NCI-H524 treated with DMSO at 0.1 percent for 48 hours (cell line): ENCODE measurements at regions not wholly inside any gene's neighbourhood (a gene's known extent, or its start where the extent isn't known, plus 50 kb on each side); places are given as distances from the start of the nearest gene placed in this dataset.
"Not testable (repeated sequence)": the region's sequence is repeated elsewhere in the genome, so short reads cannot be mapped to it uniquely, and the experiment has no call there.

Experiments used
- DNase-seq: peaks from one replicate; lab custom pipeline; 2025; lab: John Stamatoyannopoulos, UW

DNA sequence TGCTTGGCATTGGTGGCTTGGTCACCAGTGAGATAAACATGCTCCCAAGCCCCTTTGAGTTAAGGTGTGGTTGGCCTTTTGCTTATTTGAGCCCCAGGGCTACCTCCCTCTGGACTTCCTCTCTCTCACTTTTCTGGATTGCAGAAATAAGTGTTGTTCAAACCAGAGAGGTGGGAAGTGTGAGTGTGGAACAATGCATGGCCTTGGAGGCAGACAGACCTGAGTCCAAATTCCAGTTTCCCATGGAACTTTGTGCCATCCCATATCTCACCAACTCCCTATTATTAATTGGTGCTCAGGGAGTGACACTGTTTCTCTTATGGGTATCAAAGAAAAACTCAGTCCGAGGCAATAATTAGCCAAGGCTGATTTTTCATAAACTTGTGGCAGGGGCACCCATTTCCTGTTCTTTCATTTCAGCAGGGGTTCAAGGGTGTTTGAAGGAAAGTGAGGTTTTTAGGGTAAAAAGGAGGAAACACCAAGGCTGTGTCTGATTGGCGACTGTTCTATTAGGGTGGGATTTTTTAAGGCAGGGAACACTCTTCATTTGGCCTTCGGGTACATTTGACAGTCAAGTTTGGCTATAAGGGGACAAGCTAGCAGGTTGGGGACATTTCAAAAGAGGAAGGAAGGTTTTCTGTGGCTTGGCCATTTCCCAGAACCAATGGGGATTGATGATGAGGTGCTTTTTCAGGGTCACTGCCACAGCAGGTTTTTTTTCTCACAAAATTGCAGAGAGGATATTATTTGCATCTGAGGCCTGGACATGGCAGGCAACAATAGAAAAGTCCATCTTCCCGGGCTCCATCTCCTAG lies 148.8 kb upstream of the NPY start:
- no peak for DNase-seq

DNA sequence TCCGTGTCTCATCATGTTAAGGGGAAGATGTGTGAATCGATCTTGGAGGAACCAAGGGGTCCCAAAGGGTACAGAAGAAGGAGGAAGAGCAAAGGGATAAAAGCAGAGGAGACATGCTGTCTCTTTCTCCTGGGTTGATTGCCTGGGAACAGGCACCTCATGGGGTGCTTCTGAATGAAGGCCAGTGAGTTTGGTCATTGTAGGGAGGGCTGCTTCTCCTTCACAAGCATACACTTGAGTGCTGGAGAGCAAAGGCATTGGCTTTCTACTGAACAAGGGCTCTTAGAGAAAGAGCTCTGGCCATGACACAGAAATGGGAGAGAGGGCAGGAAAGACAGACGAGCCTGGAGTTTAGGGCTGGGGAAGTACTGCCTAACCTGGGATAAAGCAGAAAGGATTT lies 146.7 kb upstream of the NPY start:
- DNase-seq = no peak

DNA sequence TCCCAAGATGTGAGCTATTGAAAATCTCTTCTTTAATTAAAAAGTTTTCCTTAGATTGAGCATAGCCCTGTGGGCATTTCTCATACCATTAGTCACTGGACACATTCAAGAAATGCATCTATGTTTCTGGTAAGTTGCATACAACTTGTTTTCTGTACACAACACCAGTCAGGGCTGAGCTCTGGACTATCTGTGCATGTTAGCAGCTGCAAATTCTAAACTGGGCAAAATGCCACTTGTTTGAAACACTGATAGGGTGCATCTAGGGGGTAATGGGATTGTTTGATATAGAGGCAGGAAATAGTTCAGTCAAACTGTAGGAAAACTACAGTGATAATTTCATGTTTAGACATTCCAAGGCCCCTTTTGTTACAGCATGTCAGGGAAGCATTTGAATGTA lies 145.6 kb upstream of the NPY start:
- DNase-seq = no peak

- no peak for DNase-seq
Observed at GRCh38 chr7:24140001-24140400, 144.0 kb upstream of the NPY start.

DNA sequence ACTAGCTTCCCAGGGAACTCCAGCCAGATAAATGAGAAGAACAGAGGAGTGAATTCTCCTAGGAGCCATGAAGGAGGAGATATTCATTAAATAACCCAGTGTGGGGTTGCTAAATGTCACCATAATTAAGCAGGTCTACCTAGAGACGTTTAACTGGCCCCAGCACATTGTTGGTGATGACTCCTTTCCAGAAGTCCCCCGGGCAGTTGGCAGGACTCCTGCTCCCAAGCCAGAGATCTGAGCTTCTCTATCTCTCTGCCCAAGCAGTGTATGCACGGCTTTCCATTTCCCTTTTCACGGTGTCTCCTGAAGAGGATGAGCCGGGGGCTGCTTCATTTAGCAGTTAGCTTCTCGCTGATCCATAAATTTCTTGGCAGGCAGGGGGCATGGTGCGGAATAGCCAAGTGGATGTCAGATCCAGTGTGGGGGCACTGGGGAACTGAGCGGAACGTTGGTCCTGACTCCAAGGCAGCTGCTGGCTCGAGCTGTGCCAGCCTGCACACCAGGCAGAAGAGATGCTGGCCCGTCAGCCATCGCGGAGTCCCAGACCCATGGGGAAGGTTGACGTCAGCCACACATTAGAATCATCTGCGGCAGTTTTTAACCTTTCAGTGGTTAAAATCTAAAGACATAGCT lies 142.0 kb upstream of the NPY start:
- DNase-seq = no peak

GRCh38 chr7:24143547-24143946 lies 140.4 kb upstream of the NPY start:
- DNase-seq = no peak

GRCh38 chr7:24151944-24152343 lies 132.0 kb upstream of the NPY start:
- no peak for DNase-seq

DNA sequence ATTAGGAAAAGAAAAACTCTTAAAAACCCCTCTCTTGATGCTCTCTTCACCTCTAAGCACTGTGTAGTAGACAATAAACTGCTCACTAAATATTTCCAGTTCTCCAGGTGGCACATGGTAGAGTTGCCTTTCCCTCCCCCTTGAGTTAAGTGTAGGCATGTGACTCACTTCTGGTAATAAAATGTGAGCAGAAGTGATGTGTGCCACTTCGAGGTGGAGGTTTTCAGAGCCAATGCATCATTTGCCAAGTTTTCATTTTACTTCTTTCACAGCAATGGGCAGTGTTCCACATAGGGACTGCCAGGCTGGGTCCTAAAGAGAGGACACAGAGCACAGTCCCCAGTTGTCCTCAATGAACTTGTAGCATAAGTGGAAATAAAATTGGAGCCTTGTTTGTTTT lies 131.6 kb upstream of the NPY start:
- no peak for DNase-seq

- no peak for DNase-seq
Observed at GRCh38 chr7:24152877-24153472, 131.0 kb upstream of the NPY start.

DNA sequence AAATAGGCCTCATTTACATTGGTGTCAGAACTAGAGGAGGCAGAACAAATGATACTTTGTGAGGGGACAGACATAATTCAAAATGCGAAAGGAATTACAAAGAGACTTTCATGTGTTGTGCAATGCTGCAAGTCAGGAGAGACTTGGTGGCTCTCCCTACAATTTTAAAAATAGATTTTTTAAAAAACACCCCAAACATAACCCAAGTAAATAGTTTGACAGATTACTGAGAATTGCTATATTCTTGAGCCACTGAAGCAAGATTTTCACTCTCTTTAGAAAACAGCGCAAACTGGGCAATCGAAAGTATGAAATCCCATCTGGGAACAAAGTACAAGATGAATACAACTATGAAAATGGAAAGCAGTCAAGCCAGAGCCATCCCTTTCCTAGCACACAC lies 126.3 kb upstream of the NPY start:
- no peak for DNase-seq

DNA sequence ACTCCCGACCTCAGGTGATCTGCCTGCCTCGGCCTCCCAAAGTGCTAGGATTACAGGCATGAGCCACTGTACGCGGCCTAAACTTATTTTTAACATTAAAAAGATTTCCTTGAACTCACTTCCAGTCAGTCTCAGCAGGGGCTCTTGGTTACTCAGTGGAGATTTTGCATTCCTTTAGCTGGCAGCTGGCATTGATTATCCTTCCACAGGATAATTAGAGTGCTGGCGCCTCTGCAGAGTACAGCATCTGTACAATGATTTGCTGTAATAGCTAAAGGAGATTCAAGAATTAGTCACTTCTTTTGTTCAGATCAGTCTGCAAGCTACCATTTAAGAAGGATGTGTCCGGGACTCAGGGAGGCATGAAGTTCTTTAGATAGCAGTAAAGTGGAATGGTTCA lies 125.0 kb upstream of the NPY start:
- DNase-seq = no peak

DNA sequence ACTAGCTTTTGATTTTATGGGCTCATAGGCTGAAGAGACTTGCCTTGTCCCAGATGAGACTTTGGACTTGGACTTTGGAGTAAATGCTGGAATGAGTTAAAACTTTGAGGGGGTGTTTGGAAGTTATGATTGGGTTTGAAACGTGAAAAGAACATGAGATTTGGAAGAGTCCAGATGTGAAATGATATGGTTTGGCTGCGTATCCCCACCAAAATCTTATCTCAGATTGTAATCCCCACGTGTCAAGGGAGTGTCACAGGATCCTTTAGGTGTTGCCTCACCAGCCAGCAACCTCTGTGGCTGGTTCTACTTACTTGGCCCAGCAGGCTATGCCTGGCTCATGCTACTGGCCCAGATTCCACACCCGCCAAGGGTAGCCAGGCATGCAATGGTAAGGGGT lies 119.6 kb upstream of the NPY start:
- no peak for DNase-seq

- DNase-seq = no peak
Observed at GRCh38 chr7:24169077-24169624, 114.8 kb upstream of the NPY start.

GRCh38 chr7:24171951-24172350 lies 112.0 kb upstream of the NPY start:
- DNase-seq = not testable (repeated sequence)

DNA sequence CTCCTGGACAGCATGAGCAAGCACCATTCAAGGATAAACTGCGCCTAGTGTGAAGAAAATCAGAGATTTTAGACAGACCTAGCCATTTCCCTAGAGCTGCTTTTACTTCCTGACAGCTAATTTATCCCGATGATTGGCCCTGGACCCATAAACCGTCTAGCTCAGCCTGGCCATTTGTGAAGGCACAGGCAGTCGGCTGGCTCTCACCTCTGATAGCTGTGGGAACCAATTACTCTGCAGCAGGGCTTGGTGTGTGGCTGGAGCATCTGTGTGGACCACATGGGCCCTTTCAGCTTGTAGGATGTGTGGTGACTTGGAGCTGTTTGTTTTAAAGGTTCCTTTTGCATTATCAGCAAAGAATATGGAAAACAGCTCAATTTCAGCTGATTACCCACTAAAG lies 111.1 kb upstream of the NPY start:
- no peak for DNase-seq

- DNase-seq = no peak
Observed at GRCh38 chr7:24175603-24176002, 108.4 kb upstream of the NPY start.

DNA sequence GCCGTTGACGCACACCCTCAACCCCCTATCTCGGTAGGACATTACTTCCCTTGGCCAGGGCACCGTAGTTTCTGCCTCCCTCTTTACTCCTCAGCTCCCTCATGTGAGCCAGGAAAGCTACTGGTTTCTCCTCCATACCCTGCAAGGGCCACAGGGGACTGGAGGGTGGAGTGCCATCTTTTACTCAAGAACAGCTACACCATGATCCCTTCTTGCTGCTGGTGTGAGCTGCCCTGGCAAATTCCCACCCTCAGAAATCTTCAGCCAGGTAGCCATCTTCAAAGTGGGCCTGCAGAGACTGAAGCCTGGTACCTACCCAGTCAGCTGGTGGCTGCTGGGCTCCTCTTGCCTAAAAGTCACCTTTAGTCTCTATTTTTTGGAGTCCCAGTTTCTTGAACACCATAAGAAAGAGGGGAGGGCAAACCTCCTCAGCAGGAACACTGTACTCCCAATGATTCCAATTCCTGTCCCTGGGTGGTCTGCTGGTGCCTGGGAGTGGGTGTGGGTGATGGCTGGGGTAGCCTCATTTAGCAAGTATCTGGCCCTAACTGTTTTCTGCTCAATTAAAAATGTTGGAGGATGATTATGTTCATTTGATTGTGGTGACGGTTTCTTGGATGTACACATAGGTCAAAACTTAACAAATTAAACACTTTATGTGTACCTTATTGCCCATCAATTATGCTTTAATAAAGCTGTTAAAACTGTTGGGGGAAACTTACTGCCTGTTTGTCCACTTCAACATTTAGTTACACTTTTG lies 105.0 kb upstream of the NPY start:
- no peak for DNase-seq

DNA sequence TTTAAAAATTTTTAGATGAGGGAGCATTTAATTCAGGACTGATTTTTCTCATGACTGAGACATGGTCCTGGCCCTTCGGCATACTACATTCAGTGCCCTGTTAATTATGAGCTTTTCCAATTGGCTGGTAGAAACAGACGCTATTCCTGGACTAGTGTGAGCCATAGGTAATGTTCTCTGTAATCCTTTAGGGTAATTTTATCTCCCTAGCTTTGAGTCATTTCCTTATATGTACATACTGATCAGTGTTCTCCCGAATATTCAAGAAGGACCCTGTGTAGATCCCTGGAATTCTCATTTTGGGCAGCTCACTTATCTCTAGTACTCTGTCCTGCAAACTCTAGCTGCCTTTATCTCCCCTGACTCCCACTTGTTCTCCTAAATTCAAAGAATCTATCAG lies 92.6 kb upstream of the NPY start:
- DNase-seq = no peak

DNA sequence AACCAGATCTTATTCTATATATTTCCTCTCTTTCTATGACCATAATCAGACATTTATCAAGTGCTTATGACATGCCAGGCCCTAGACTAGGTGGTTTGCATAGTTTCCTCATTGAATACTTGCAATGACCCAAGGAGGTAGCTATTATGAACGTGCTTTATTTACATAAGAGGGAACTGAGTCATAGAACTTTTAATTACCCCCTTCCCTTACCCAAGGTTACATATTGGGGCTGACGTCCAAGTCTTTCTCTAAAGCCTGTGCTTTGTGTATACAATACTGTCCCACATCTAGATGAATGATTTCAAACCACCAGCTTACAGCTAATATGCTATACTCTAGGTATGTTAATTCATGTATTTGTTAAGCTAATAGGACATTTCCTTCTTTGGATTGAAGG lies 91.9 kb upstream of the NPY start:
- no peak for DNase-seq

- no peak for DNase-seq
Observed at GRCh38 chr7:24192691-24193090, 91.3 kb upstream of the NPY start.

DNA sequence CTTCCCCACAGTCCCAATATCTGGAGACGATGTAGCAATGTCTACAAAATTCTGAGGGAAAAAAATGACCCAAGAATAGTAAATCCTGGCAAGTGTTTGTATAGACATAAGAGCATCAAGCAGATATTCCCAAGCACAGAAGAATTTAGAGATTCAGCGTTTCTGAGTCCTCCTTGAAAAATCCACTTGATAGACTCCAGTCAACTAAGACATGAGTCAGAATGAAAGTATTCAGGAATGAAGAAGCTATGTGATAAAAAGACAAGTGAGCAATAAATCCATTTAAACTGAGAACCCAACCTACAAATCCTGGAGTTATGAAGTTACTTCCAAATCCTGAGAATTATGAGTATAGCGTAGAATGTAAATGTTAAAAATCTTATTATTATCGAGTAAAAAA lies 86.1 kb upstream of the NPY start:
- DNase-seq = no peak

GRCh38 chr7:24199978-24200377 lies 84.0 kb upstream of the NPY start:
- no peak for DNase-seq
